Skeletal muscle tissue (tissue), 3 donors: ENCODE measurements at regions not wholly inside any gene's neighbourhood (a gene's known extent, or its start where the extent isn't known, plus 50 kb on each side); places are given as distances from the start of the nearest gene placed in this dataset.

Experiments
- H3K27ac ChIP-seq: one replicate; pipeline ENCODE4 v1.7.0; 2013; ENCODE audit warnings: mild to moderate bottlenecking, low read depth, low read length, inconsistent platforms
- H3K27me3 ChIP-seq, 3 donors: one replicate each; pipeline ENCODE4 v1.7.0; 2013; ENCODE audit warnings: low read length in 3 of 3; ENCODE audit not compliant: control insufficient read depth in 3 of 3, insufficient read depth in 3 of 3
- H3K36me3 ChIP-seq, 3 donors: one replicate each; pipeline ENCODE4 v1.7.0; 2013; ENCODE audit warnings: low read length in 3 of 3; ENCODE audit not compliant: control insufficient read depth in 3 of 3, insufficient read depth in 3 of 3
- H3K4me1 ChIP-seq, 3 donors: one replicate each; pipeline ENCODE4 v1.7.0; 2013; ENCODE audit warnings: low read length in 3 of 3, mild to moderate bottlenecking in 3 of 3; ENCODE audit not compliant: control insufficient read depth in 3 of 3, insufficient read depth in 3 of 3
- H3K4me3 ChIP-seq, 3 donors: one replicate each; pipeline ENCODE4 v1.7.0; 2013; ENCODE audit warnings: low read length in 3 of 3
- H3K9ac ChIP-seq, 3 donors: one replicate each; pipeline ENCODE4 v1.7.0; 2013; ENCODE audit warnings: low read length in 3 of 3, mild to moderate bottlenecking in 3 of 3, moderate library complexity in 2 of 3, low read depth in 1 of 3
- H3K9me3 ChIP-seq, 3 donors: one replicate each; pipeline ENCODE4 v1.7.0; 2013; ENCODE audit warnings: low read length in 3 of 3; ENCODE audit not compliant: control insufficient read depth in 3 of 3
- donor health status: Osteomylitis.

GRCh38 chr13:107192289-107192688, 624.4 kb upstream of the ARGLU1 start:
- no peak overlapping the region for H3K9ac ChIP-seq
- H3K36me3 ChIP-seq, result no peaks in the 10 kb centered on the region
- no peaks in the 10 kb centered on the region for H3K4me1 ChIP-seq
- no peak overlapping the region for H3K27ac ChIP-seq
- no peak overlapping the region for H3K4me3 ChIP-seq
- no peaks in the 10 kb centered on the region for H3K9me3 ChIP-seq
- no peaks in the 10 kb centered on the region for H3K27me3 ChIP-seq

- H3K4me3 ChIP-seq, result no peak overlapping the region
- no peak overlapping the region for H3K9ac ChIP-seq
These were observed 622.1 kb upstream of the ARGLU1 start for GRCh38 chr13:107190065-107190464.

DNA sequence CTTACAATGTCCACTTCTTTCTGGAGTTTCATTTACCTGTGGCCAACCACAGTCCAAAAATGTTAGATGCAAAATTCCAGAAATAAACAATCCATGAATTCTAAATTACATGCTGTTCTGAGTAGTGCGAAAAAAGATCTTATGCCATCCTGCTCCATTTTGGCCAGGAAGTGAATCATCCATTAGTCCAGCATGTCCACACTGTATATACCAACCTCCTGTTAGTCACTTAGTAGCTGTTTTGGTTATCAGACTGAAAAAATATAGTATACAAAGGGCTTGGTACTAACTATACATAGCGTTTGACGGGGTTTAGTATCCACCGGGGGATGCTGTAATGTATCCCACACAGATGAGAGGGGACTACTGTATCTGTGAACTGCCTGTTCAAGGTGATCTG, 618.0 kb upstream of the ARGLU1 start:
- no peak overlapping the region for H3K4me3 ChIP-seq
- no peaks in the 10 kb centered on the region for H3K36me3 ChIP-seq
- no peaks in the 10 kb centered on the region for H3K4me1 ChIP-seq
- H3K27me3 ChIP-seq, result no peaks in the 10 kb centered on the region
- H3K9ac ChIP-seq, result no peak overlapping the region
- H3K9me3 ChIP-seq, result no peaks in the 10 kb centered on the region
- no peak overlapping the region for H3K27ac ChIP-seq

More at GRCh38 chr13:107190065-107190464, 622.1 kb upstream of the ARGLU1 start:
- no peaks in the 10 kb centered on the region for H3K9me3 ChIP-seq
- no peak overlapping the region for H3K27ac ChIP-seq
- no peaks in the 10 kb centered on the region for H3K36me3 ChIP-seq
- no peaks in the 10 kb centered on the region for H3K27me3 ChIP-seq
- no peaks in the 10 kb centered on the region for H3K4me1 ChIP-seq

DNA sequence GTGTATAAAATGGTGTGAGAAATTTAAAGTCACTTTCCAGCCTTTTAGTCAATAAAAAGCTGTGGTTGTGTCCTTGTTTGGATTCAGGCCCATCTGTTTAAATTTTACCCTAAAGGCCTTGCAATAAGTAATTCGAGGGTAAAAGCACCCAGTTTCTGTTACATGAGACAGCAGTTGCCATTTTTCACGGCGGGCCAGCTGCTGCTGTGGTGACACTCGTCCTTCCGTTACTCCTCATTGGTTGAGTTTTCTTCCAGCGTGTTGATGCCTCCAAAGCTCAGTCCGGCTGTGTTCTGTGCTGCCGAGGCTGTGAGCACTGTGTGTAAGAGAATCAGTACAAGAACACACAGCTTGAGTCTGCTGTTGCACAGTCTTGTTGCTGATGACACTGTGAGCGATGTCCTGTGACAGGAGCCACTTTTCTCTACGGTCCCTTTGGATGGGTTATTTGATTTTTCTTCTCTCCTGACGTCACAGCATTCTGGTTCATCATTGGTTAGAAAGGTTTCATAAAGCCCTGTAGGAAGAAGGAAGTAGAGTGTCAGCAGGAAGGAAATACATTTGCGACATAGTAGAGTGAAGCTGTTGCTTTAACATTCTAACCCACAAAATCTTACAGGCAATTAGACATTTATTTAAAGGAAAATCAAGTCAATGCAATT, 602.5 kb upstream of the ARGLU1 start:
- H3K27ac ChIP-seq, result no peak overlapping the region
- no peaks in the 10 kb centered on the region for H3K9me3 ChIP-seq
- H3K9ac ChIP-seq, result peak overlapping the region in 1 of 3 donors; percentile 40
- H3K36me3 ChIP-seq, result no peaks in the 10 kb centered on the region
- no peaks in the 10 kb centered on the region for H3K27me3 ChIP-seq
- peak overlapping the region in 1 of 3 donors; percentile 1 for H3K4me3 ChIP-seq
- no peaks in the 10 kb centered on the region for H3K4me1 ChIP-seq

- H3K4me1 ChIP-seq, result no peaks in the 10 kb centered on the region
- H3K4me3 ChIP-seq, result no peak overlapping the region
- H3K9ac ChIP-seq, result no peak overlapping the region
- H3K36me3 ChIP-seq, result no peaks in the 10 kb centered on the region
- no peaks in the 10 kb centered on the region for H3K27me3 ChIP-seq
- no peak overlapping the region for H3K27ac ChIP-seq
- no peaks in the 10 kb centered on the region for H3K9me3 ChIP-seq
These were observed 589.3 kb upstream of the ARGLU1 start for GRCh38 chr13:107157271-107157670.

DNA sequence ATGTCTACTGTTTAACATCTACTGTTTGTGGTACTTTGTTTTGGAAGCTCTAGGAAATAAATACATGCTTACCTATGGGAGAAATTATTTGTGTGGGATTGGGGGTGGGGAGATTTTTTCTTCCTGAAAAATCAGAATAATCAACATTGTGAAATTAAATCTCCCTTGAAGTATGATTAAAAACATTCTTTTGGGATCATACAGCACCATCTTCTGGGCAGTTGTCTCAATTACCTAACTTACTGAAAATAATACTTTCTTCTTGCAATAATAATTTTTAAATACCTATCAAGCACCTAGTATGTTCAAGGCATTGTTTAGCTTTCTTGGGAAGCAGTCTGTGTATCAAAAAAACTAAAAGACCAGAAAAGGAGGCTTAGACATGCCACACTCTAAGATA, 576.5 kb upstream of the ARGLU1 start:
- Histone ChIP-seq H3K4me3 (no peak overlapping the region), H3K9me3 (no peaks in the 10 kb centered on the region), H3K9ac (no peak overlapping the region), H3K4me1 (no peaks in the 10 kb centered on the region), H3K27me3 (no peaks in the 10 kb centered on the region), H3K36me3 (no peaks in the 10 kb centered on the region), H3K27ac (no peak overlapping the region)

GRCh38 chr13:107141767-107142166, 573.8 kb upstream of the ARGLU1 start:
- no peaks in the 10 kb centered on the region for H3K36me3 ChIP-seq
- no peaks in the 10 kb centered on the region for H3K9me3 ChIP-seq
- no peak overlapping the region for H3K27ac ChIP-seq
- H3K4me1 ChIP-seq, result peaks cover 0 to 4% (median 4%) of the 10 kb centered on the region in 3 donors
- no peak overlapping the region for H3K4me3 ChIP-seq
- H3K27me3 ChIP-seq, result no peaks in the 10 kb centered on the region
- no peak overlapping the region for H3K9ac ChIP-seq

DNA sequence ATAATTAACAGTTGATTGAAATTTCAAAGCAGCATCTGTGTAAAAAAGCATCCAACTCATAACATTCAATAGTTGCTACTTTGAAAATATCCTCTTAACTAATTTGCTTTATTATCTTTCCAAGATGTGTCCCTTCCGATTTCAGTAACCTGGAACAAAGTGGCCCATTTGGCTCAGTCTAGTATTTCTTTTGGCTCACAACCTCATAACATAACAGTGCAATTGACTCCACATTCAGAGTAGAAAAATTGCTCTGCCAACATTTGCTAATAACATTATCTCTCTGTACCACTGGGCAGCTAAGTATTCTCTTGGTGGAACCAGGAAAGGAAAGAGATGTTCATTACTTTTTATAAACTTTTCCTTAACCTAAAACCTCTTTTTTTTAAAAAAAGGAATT, 571.1 kb upstream of the ARGLU1 start:
- peaks cover 0 to 4% (median 4%) of the 10 kb centered on the region in 3 donors for H3K4me1 ChIP-seq
- H3K9me3 ChIP-seq, result no peaks in the 10 kb centered on the region
- no peaks in the 10 kb centered on the region for H3K27me3 ChIP-seq
- no peak overlapping the region for H3K9ac ChIP-seq
- no peak overlapping the region for H3K27ac ChIP-seq
- H3K4me3 ChIP-seq, result no peak overlapping the region
- no peaks in the 10 kb centered on the region for H3K36me3 ChIP-seq

- Histone ChIP-seq H3K4me1 (peaks cover 0 to 4% (median 4%) of the 10 kb centered on the region in 3 donors), H3K9ac (no peak overlapping the region), H3K27ac (no peak overlapping the region), H3K9me3 (no peaks in the 10 kb centered on the region), H3K27me3 (no peaks in the 10 kb centered on the region), H3K4me3 (no peak overlapping the region), H3K36me3 (no peaks in the 10 kb centered on the region)
These were observed 570.5 kb upstream of the ARGLU1 start for GRCh38 chr13:107138486-107138885.

GRCh38 chr13:107133950-107134349, 566.0 kb upstream of the ARGLU1 start:
- Histone ChIP-seq H3K4me1 (peaks cover 0 to 4% (median 4%) of the 10 kb centered on the region in 3 donors), H3K27ac (no peak overlapping the region), H3K9ac (no peak overlapping the region), H3K4me3 (no peak overlapping the region), H3K27me3 (no peaks in the 10 kb centered on the region), H3K36me3 (no peaks in the 10 kb centered on the region), H3K9me3 (no peaks in the 10 kb centered on the region)
